Neural cell (in vitro differentiated cells): ENCODE measurements at regions not wholly inside any gene's neighbourhood (a gene's known extent, or its start where the extent isn't known, plus 50 kb on each side); places are given as distances from the start of the nearest gene placed in this dataset.

Experiments
- H2AFZ ChIP-seq: fragments of 200-600, 300-800 bp; sonication (generic), shearing (Covaris generic); 2 replicates; pipeline ENCODE4 v1.6.0; 2014; ENCODE audit warnings: low read depth, mild to moderate bottlenecking, antibody characterized with exemption, low read length, moderate library complexity
- H3F3A ChIP-seq: fragments of 200-600 bp; shearing (Covaris generic); 2 replicates; pipeline ENCODE4 v1.6.1; 2016; ENCODE audit warnings: mild to moderate bottlenecking, moderate library complexity, mixed read lengths, antibody characterized with exemption, low read length; ENCODE audit not compliant: insufficient read depth, poor library complexity, severe bottlenecking
- H3K27ac ChIP-seq: fragments of 200-600, 300-800 bp; sonication (generic), shearing (Covaris generic); 2 replicates; pipeline ENCODE4 v1.5.1; 2014; ENCODE audit warnings: mild to moderate bottlenecking, low read length, moderate library complexity
- H3K27me3 ChIP-seq: fragments of 300-800, 200-600 bp; sonication (generic), shearing (Covaris generic); 2 replicates; pipeline ENCODE4 v1.6.0; 2014; ENCODE audit warnings: mild to moderate bottlenecking, low read depth, low read length, moderate library complexity; ENCODE audit not compliant: insufficient read depth
- H3K36me3 ChIP-seq: fragments of 300-800, 200-600 bp; sonication (generic), shearing (Covaris generic); 2 replicates; pipeline ENCODE4 v1.5.1; 2014; ENCODE audit warnings: mild to moderate bottlenecking, antibody characterized with exemption, low read length, moderate library complexity; ENCODE audit not compliant: insufficient read depth
- H3K4me2 ChIP-seq: fragments of 300-800, 200-600 bp; sonication (generic), shearing (Covaris generic); 2 replicates; pipeline ENCODE4 v1.6.0; 2014; ENCODE audit warnings: mild to moderate bottlenecking, low read length
- H3K4me3 ChIP-seq: fragments of 300-800, 200-600 bp; sonication (generic), shearing (Covaris generic); 2 replicates; pipeline ENCODE4 v1.5.1; 2014; ENCODE audit warnings: mild to moderate bottlenecking, low read length, moderate library complexity
- H3K79me2 ChIP-seq: fragments of 200-600 bp; shearing (Covaris generic); replicated peaks from 2 replicates; pipeline ENCODE4 v1.6.0; 2014; ENCODE audit warnings: mild to moderate bottlenecking, low read length, moderate library complexity; ENCODE audit not compliant: insufficient read depth
- H3K9ac ChIP-seq: fragments of 300-800, 200-600 bp; sonication (generic), shearing (Covaris generic); 2 replicates; pipeline ENCODE4 v1.6.1; 2016; ENCODE audit warnings: mild to moderate bottlenecking, low read length, mixed read lengths
- H3K9me2 ChIP-seq: fragments of 200-600 bp; shearing (Covaris generic); 2 replicates; pipeline ENCODE4 v1.6.1; 2016; ENCODE audit warnings: mild to moderate bottlenecking, low read length, mixed read lengths; ENCODE audit not compliant: insufficient read depth
- H3K9me3 ChIP-seq: fragments of 200-600, 300-800 bp; sonication (generic), shearing (Covaris generic); 2 replicates; pipeline ENCODE4 v1.6.1; 2016; ENCODE audit warnings: mild to moderate bottlenecking, mixed run types, low read length, moderate library complexity, mixed read lengths
- H4K20me1 ChIP-seq: fragments of 200-600 bp; shearing (Covaris generic); 2 replicates; pipeline ENCODE4 v1.6.1; 2016; ENCODE audit warnings: mild to moderate bottlenecking, mixed run types; ENCODE audit not compliant: insufficient read depth
- CTCF ChIP-seq: fragments of 450-650 bp; IDR thresholded peaks from 2 replicates; pipeline ENCODE4 v1.5.1; 2014; ENCODE audit warnings: antibody characterized with exemption, mild to moderate bottlenecking, moderate library complexity; ENCODE audit not compliant: poor library complexity, severe bottlenecking
- EP300 ChIP-seq: fragments of 450-650 bp; conservative IDR thresholded peaks from 2 replicates; pipeline ENCODE4 v1.6.1; 2014; ENCODE audit warnings: antibody characterized with exemption, mild to moderate bottlenecking, moderate library complexity; ENCODE audit not compliant: poor library complexity, severe bottlenecking
- EZH2 ChIP-seq: fragments of 200-600, 300-800 bp; shearing (Covaris generic), sonication (generic); IDR thresholded peaks from 2 replicates; pipeline ENCODE4 v1.6.1; 2014; ENCODE audit warnings: antibody characterized with exemption, low read length, borderline replicate concordance, mild to moderate bottlenecking; ENCODE audit not compliant: insufficient read depth, poor library complexity, severe bottlenecking
- MXI1 ChIP-seq: fragments of 450-650 bp; conservative IDR thresholded peaks from 2 replicates; pipeline ENCODE4 v1.6.1; 2014; ENCODE audit warnings: antibody characterized with exemption, mild to moderate bottlenecking; ENCODE audit not compliant: poor library complexity, severe bottlenecking
- POLR2AphosphoS5 ChIP-seq: IDR thresholded peaks from 2 replicates; pipeline ENCODE4 v1.6.1; 2012
- RAD21 ChIP-seq: fragments of 450-650 bp; conservative IDR thresholded peaks from 2 replicates; pipeline ENCODE4 v1.6.1; 2014; ENCODE audit warnings: antibody characterized with exemption, mild to moderate bottlenecking, moderate library complexity
- SMC3 ChIP-seq: fragments of 450-650 bp; conservative IDR thresholded peaks from 2 replicates; pipeline ENCODE4 v1.6.1; 2014; ENCODE audit warnings: antibody characterized with exemption, mild to moderate bottlenecking, moderate library complexity; ENCODE audit not compliant: poor library complexity
- TAF1 ChIP-seq: IDR thresholded peaks from 2 replicates; pipeline ENCODE4 v1.6.1; 2012; ENCODE audit warnings: low read depth
- TF ChIP-seq, protein P1 (sequence below): IDR thresholded peaks from 2 replicates; pipeline ENCODE4 v1.6.1; 2012; ENCODE audit warnings: borderline replicate concordance

GRCh38 chr13:30047154-30047874 lies 196.9 kb upstream of the UBL3 start:
- no peaks in the 10 kb centered on the region for H3K36me3 ChIP-seq
- H3K9me2 ChIP-seq, result no peaks in the 10 kb centered on the region
- no peaks in the 10 kb centered on the region for H3K27me3 ChIP-seq
- no peak for TF ChIP-seq SMC3
- TF ChIP-seq, protein P1, sequence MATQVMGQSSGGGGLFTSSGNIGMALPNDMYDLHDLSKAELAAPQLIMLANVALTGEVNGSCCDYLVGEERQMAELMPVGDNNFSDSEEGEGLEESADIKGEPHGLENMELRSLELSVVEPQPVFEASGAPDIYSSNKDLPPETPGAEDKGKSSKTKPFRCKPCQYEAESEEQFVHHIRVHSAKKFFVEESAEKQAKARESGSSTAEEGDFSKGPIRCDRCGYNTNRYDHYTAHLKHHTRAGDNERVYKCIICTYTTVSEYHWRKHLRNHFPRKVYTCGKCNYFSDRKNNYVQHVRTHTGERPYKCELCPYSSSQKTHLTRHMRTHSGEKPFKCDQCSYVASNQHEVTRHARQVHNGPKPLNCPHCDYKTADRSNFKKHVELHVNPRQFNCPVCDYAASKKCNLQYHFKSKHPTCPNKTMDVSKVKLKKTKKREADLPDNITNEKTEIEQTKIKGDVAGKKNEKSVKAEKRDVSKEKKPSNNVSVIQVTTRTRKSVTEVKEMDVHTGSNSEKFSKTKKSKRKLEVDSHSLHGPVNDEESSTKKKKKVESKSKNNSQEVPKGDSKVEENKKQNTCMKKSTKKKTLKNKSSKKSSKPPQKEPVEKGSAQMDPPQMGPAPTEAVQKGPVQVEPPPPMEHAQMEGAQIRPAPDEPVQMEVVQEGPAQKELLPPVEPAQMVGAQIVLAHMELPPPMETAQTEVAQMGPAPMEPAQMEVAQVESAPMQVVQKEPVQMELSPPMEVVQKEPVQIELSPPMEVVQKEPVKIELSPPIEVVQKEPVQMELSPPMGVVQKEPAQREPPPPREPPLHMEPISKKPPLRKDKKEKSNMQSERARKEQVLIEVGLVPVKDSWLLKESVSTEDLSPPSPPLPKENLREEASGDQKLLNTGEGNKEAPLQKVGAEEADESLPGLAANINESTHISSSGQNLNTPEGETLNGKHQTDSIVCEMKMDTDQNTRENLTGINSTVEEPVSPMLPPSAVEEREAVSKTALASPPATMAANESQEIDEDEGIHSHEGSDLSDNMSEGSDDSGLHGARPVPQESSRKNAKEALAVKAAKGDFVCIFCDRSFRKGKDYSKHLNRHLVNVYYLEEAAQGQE, result no peak
- no peak for TF ChIP-seq RAD21
- TF ChIP-seq MXI1, result no peak
- no peak for TF ChIP-seq EZH2
- no peak overlapping the region for H3K4me3 ChIP-seq
- no peak overlapping the region for H3K4me2 ChIP-seq
- H2AFZ ChIP-seq, result no peak overlapping the region
- H3F3A ChIP-seq, result no peaks in the 10 kb centered on the region
- no peaks in the 10 kb centered on the region for H3K9me3 ChIP-seq
- H3K9ac ChIP-seq, result no peak overlapping the region
- H4K20me1 ChIP-seq, result no peaks in the 10 kb centered on the region
- no peaks in the 10 kb centered on the region for H3K79me2 ChIP-seq
- no peak overlapping the region for H3K27ac ChIP-seq

GRCh38 chr13:30045916-30046704 lies 195.7 kb upstream of the UBL3 start:
- no peaks in the 10 kb centered on the region for H4K20me1 ChIP-seq
- H3K27me3 ChIP-seq, result no peaks in the 10 kb centered on the region
- TF ChIP-seq EZH2, result no peak
- TF ChIP-seq MXI1, result no peak
- TF ChIP-seq, protein P1, result no peak
- no peak for TF ChIP-seq SMC3
- no peak for TF ChIP-seq EP300
- no peak for TF ChIP-seq POLR2AphosphoS5
- TF ChIP-seq TAF1, result no peak
- no peak for TF ChIP-seq CTCF
- TF ChIP-seq RAD21, result no peak
- no peaks in the 10 kb centered on the region for H3F3A ChIP-seq
- H3K4me2 ChIP-seq, result no peak overlapping the region
- H3K9me2 ChIP-seq, result no peaks in the 10 kb centered on the region
- H3K9me3 ChIP-seq, result no peaks in the 10 kb centered on the region
- H3K79me2 ChIP-seq, result no peaks in the 10 kb centered on the region
- no peaks in the 10 kb centered on the region for H3K36me3 ChIP-seq
- no peak overlapping the region for H3K9ac ChIP-seq
- no peak overlapping the region for H3K27ac ChIP-seq
- H2AFZ ChIP-seq, result no peak overlapping the region
- H3K4me3 ChIP-seq, result no peak overlapping the region
